Chondrocyte (in vitro differentiated cells): ENCODE measurements at regions not wholly inside any gene's neighbourhood (a gene's known extent, or its start where the extent isn't known, plus 50 kb on each side); places are given as distances from the start of the nearest gene placed in this dataset.

Experiments
- DNase-seq: peaks from one replicate; pipeline ENCODE4 v3.0.0; 2021; ENCODE audit warnings: mixed read lengths, low spot score
- H3K27ac Mint-ChIP-seq: one replicate; pipeline ENCODE4 v1.8.0; 2021; ENCODE audit warnings: mild to moderate bottlenecking, moderate library complexity, mixed read lengths; ENCODE audit not compliant: unreplicated experiment
- H3K27me3 Mint-ChIP-seq: 2 replicates; pipeline ENCODE4 v1.8.0; 2021; ENCODE audit warnings: low read depth, mixed read lengths
- H3K36me3 Mint-ChIP-seq: 2 replicates; pipeline ENCODE4 v1.8.0; 2021; ENCODE audit warnings: low read depth, mixed read lengths
- H3K4me1 Mint-ChIP-seq: 2 replicates; pipeline ENCODE4 v1.8.0; 2021; ENCODE audit warnings: low read depth, mild to moderate bottlenecking, mixed read lengths
- H3K4me3 Mint-ChIP-seq: one replicate; pipeline ENCODE4 v1.8.0; 2021; ENCODE audit warnings: mild to moderate bottlenecking, moderate library complexity, mixed read lengths; ENCODE audit not compliant: unreplicated experiment
- H3K9me3 Mint-ChIP-seq: 2 replicates; pipeline ENCODE4 v1.8.0; 2021; ENCODE audit warnings: low read depth, mixed read lengths
- TF ChIP-seq, protein P1 (sequence below): fragments of 200-600 bp; sonication (generic); IDR thresholded peaks from 2 replicates; pipeline ENCODE4 v1.5.0; 2021; ENCODE audit warnings: antibody characterized with exemption, mild to moderate bottlenecking, moderate library complexity

DNA sequence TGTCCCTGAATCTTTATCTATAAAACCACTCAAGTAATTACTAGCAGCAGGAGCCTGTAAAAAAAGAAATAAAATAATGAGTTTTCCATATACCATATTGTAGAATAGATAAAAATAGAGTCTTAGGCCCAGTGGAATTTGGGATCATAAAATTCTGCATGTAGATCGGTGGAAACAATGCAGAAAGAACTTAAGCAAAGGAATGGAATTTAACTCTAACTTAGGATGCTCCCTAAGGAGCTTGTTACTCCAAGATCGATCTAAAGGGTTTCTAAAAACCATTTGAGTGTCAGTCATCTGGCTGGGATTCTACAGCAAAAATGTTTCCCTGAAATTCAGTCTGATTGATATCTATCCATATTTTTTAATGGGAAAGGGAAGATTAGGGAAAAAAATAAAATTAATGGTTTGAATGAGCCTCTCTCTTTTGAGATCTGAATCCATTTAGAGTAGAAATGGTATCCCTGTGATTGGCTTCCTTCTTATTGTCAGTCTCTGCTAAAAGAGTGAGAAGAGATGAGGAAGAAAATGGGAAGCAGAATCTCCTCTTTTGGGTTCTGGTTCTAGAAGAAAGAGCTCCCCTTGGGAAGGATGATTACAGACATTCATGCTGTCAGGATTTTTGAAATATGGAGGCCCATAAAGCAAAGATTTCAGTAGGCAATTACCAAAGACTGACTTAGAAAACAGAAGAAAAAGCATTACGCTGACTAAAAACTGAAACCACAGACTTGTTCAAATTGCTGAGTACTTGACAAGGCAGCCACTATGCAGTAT is 564.3 kb upstream of the MARCKS start:
- no peaks in the 10 kb centered on the region for H3K36me3 Mint-ChIP-seq
- H3K27ac Mint-ChIP-seq, result no peak overlapping the region
- H3K4me3 Mint-ChIP-seq, result no peak overlapping the region
- H3K9me3 Mint-ChIP-seq, result peaks cover 9% of the 10 kb centered on the region
- no peaks in the 10 kb centered on the region for H3K27me3 Mint-ChIP-seq
- DNase-seq, result no peak
- peaks cover 17% of the 10 kb centered on the region for H3K4me1 Mint-ChIP-seq
- TF ChIP-seq, protein P1, sequence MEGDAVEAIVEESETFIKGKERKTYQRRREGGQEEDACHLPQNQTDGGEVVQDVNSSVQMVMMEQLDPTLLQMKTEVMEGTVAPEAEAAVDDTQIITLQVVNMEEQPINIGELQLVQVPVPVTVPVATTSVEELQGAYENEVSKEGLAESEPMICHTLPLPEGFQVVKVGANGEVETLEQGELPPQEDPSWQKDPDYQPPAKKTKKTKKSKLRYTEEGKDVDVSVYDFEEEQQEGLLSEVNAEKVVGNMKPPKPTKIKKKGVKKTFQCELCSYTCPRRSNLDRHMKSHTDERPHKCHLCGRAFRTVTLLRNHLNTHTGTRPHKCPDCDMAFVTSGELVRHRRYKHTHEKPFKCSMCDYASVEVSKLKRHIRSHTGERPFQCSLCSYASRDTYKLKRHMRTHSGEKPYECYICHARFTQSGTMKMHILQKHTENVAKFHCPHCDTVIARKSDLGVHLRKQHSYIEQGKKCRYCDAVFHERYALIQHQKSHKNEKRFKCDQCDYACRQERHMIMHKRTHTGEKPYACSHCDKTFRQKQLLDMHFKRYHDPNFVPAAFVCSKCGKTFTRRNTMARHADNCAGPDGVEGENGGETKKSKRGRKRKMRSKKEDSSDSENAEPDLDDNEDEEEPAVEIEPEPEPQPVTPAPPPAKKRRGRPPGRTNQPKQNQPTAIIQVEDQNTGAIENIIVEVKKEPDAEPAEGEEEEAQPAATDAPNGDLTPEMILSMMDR, result no peak

DNA sequence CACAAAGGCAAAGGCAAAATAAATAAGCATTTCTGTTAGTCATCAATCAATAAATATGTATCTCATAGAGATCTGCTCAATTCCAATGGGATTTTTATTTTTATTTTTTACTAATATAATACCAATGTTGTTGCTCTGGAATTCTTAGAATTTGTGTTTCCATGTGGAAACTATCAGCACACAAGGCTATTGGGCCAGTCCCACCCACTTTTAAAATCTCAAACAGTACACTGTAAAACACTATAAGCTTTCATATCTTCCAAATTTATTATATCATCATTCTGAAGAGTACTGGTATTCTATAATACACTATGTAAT is 563.8 kb upstream of the MARCKS start:
- Mint-ChIP-seq H3K4me1 (peaks cover 17% of the 10 kb centered on the region), H3K36me3 (no peaks in the 10 kb centered on the region), H3K4me3 (no peak overlapping the region), H3K9me3 (peaks cover 9% of the 10 kb centered on the region), H3K27me3 (no peaks in the 10 kb centered on the region), H3K27ac (no peak overlapping the region)
- DNase-seq, result no peak
- TF ChIP-seq, protein P1, result no peak

DNA sequence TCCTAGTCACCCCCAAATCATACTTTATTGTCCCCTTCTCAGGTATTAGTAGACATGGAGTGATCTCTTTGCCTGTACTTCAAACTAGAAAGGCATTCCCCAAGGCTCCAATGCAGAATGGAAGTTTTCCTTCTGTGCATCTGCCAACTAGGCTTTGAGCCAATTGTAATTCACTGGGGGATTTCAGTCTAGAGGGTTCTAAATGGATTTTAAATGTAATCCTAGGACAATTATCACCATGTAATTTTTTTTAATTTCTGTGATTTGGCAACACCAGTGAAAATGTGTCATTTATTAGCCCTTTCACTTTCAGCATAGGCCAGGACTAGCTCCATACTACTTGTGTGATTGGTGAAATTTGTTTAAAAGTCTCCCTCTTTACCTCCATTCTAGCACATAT is 557.6 kb upstream of the MARCKS start:
- Mint-ChIP-seq H3K4me3 (no peak overlapping the region), H3K27ac (no peak overlapping the region)
- DNase-seq, result no peak

DNA sequence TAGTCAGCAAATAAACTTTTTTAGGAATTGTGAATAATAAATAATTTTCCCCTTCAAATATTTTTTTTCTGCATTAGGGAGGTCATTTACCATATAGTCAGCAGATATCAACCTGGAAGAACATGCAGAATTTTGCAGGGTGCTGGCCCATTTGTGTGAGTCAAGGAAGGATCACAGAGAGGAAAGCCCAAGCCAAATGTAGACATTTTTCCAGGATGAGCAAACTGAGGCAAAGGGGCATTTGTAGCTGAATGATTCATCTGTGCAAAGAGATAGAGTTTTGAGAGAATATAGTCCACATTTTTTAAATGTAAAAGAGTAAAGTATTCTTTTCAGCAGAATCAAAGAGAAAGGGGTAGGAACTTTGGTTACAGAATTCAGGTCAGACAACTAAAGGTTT is 555.5 kb upstream of the MARCKS start:
- DNase-seq, result no peak
- Mint-ChIP-seq H3K4me3 (no peak overlapping the region), H3K27ac (no peak overlapping the region), H3K4me1 (peaks cover 29% of the 10 kb centered on the region), H3K27me3 (no peaks in the 10 kb centered on the region), H3K36me3 (no peaks in the 10 kb centered on the region), H3K9me3 (no peaks in the 10 kb centered on the region)
- TF ChIP-seq, protein P1, result no peak

More for the DNA sequence above, 557.6 kb upstream of the MARCKS start:
- TF ChIP-seq, protein P1, result no peak
- H3K36me3 Mint-ChIP-seq, result no peaks in the 10 kb centered on the region
- peaks cover 5% of the 10 kb centered on the region for H3K9me3 Mint-ChIP-seq
- H3K27me3 Mint-ChIP-seq, result no peaks in the 10 kb centered on the region
- peaks cover 29% of the 10 kb centered on the region for H3K4me1 Mint-ChIP-seq

DNA sequence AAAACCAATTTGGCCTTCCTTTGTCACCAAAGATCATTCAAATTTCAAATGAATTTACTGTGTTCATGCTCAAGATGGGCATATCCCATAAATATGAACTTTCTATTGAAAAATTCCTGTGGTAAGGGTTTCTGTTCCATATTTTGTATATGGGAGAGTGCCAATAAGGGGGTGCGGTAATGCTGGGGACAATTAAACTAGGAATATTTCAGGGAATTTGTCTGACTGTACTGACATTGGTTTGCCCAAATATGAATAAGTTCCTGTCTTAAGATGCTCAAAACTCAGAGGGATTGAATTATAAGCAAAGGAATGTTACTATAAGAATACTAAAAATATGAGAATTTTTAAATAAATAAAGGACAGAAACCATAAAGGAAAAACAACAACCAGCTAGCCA is 553.0 kb upstream of the MARCKS start:
- TF ChIP-seq, protein P1, result no peak
- H3K9me3 Mint-ChIP-seq, result no peaks in the 10 kb centered on the region
- peak overlapping the region; percentile 37 for H3K27ac Mint-ChIP-seq
- peaks cover 29% of the 10 kb centered on the region for H3K4me1 Mint-ChIP-seq
- H3K4me3 Mint-ChIP-seq, result no peak overlapping the region
- DNase-seq, result no peak
- H3K36me3 Mint-ChIP-seq, result no peaks in the 10 kb centered on the region
- no peaks in the 10 kb centered on the region for H3K27me3 Mint-ChIP-seq
